Spleen (tissue), 11 donors: ENCODE measurements at regions not wholly inside any gene's neighbourhood (a gene's known extent, or its start where the extent isn't known, plus 50 kb on each side); places are given as distances from the start of the nearest gene placed in this dataset.

ENCODE experiments used
- DNase-seq: peaks from one replicate; pipeline ENCODE4 v3.0.0-alpha.2; 2020
- H3K27ac ChIP-seq, 8 donors: fragments of 200-600 bp; sonication (generic) in 7 of 8; 1 replicate in 4 of 8; 2 replicates in 4 of 8; pipeline versions ENCODE4 v1.5.0 to v1.8.0; 2016 to 2021; ENCODE audit warnings: inconsistent platforms in 4 of 8, mild to moderate bottlenecking in 4 of 8, moderate library complexity in 1 of 8
- H3K27me3 ChIP-seq, 7 donors: fragments of 200-600 bp; sonication (generic) in 6 of 7; replicated peaks in 1 of 7; 1 replicate in 4 of 7; 2 replicates in 3 of 7; pipeline versions ENCODE4 v1.5.0 to v1.8.0; 2016 to 2021; ENCODE audit warnings: inconsistent platforms in 3 of 7, mild to moderate bottlenecking in 1 of 7
- H3K36me3 ChIP-seq, 6 donors: fragments of 200-600 bp; sonication (generic) in 5 of 6; 1 replicate in 4 of 6; 2 replicates in 2 of 6; pipeline versions ENCODE4 v1.5.0 to v1.8.0; 2016 to 2021; ENCODE audit warnings: inconsistent platforms in 2 of 6
- H3K4me1 ChIP-seq, 6 donors: fragments of 200-600 bp; sonication (generic) in 5 of 6; 1 replicate in 3 of 6; 2 replicates in 3 of 6; pipeline versions ENCODE4 v1.5.0 to v1.8.0; 2016 to 2021; ENCODE audit warnings: inconsistent platforms in 3 of 6
- H3K4me3 ChIP-seq, 8 donors: fragments of 200-600 bp; sonication (generic) in 7 of 8; 1 replicate in 4 of 8; 2 replicates in 4 of 8; pipeline versions ENCODE4 v1.5.0 to v1.8.0; 2016 to 2021; ENCODE audit warnings: inconsistent platforms in 4 of 8, mild to moderate bottlenecking in 4 of 8, moderate library complexity in 2 of 8
- H3K9me3 ChIP-seq, 8 donors: fragments of 200-600 bp; sonication (generic) in 7 of 8; 1 replicate in 4 of 8; 2 replicates in 4 of 8; pipeline versions ENCODE4 v1.5.0 to v1.8.0; 2016 to 2021; ENCODE audit warnings: inconsistent platforms in 4 of 8
- CTCF ChIP-seq, 11 experiments: fragments of 200-600 bp in 7 of 11; fragments of 450-650 bp in 4 of 11; sonication (generic) in 4 of 11; IDR thresholded peaks in 8 of 11; conservative IDR thresholded peaks in 3 of 11; 1 replicate in 7 of 11; 2 replicates in 4 of 11; pipeline versions ENCODE4 v1.4.0 to v1.8.0; 2016 to 2021; ENCODE audit warnings: antibody characterized with exemption in 11 of 11, inconsistent platforms in 4 of 11, mild to moderate bottlenecking in 1 of 11
- POLR2A ChIP-seq, 3 donors: fragments of 450-650 bp; IDR thresholded peaks; one replicate each; pipeline ENCODE4 v1.5.1; 2017; ENCODE audit warnings: antibody characterized with exemption in 3 of 3, mild to moderate bottlenecking in 1 of 3
- POLR2AphosphoS5 ChIP-seq, 3 donors: sonication (generic); formaldehyde crosslinking; IDR thresholded peaks; one replicate each; pipeline ENCODE4 v1.5.1; 2017; ENCODE audit warnings: antibody characterized with exemption in 3 of 3
- WGBS, 5 donors: extraction: QIAGEN DNeasy Blood & Tissue Kit in 3 of 5; methylation state at CpG; one replicate each; pipeline versions ENCODE4 v1.1.5 to v1.1.7; 2013 to 2018; 5-methylcytosine and 5-hydroxymethylcytosine counted together
- intact Hi-C: fragments of 100-400 bp; cut with DNase I; formaldehyde crosslinking; loops from one replicate; pipeline ENCODE4 v1.15.0; 2023; ENCODE audit warnings: low total_unique reads
- donor health status: healthy with polysubstance abuse.
- donor health status: DM: no; HTN: no; CAD: no; lungs with moderate emphysema.
- donor health status: DM: no; HTN: no; CAD: no.
- donor health status: Bipolar disorder and iron deficiency.
- donor health status: healthy.
- donor health status: DM: no; HTN: no; CAD: no.
- donor health status: DM: yes; HTN: yes; CAD: no.

GRCh38 chr16:8511464-8511863 lies 78.8 kb downstream of the TMEM114 start:
- Histone ChIP-seq H3K27ac (no peak overlapping the region), H3K36me3 (no peaks in the 10 kb centered on the region), H3K4me1 (no peaks in the 10 kb centered on the region), H3K27me3 (peaks cover 0 to 19% (median 0%) of the 10 kb centered on the region in 7 donors), H3K4me3 (no peak overlapping the region), H3K9me3 (peaks cover 0 to 7% (median 0%) of the 10 kb centered on the region in 8 donors)
- TF ChIP-seq CTCF (IDR thresholded peaks at IDR 0.05 in 8 of 11, conservative IDR thresholded peaks at IDR 0.05 in 3 of 11) (no peak), POLR2AphosphoS5 (IDR thresholded peaks at IDR 0.05) (no peak), POLR2A (IDR thresholded peaks at IDR 0.05) (no peak)
- intact Hi-C loops: no loop called here
- 86 to 92% (median 90%) methylated on average over 4 of the region's 4 CpGs for WGBS, 5 donors
- no peak for DNase-seq

GRCh38 chr16:8510160-8510559 lies 80.2 kb downstream of the TMEM114 start:
- H3K36me3 ChIP-seq: no peaks in the 10 kb centered on the region
- no peak overlapping the region for H3K4me3 ChIP-seq
- 67 to 77% (median 68%) methylated on average over 6 of the region's 6 CpGs for WGBS, 5 donors
- TF ChIP-seq POLR2A (IDR thresholded peaks at IDR 0.05) (no peak), CTCF (IDR thresholded peaks at IDR 0.05 in 8 of 11, conservative IDR thresholded peaks at IDR 0.05 in 3 of 11) (no peak), POLR2AphosphoS5 (IDR thresholded peaks at IDR 0.05) (no peak)
- H3K27me3 ChIP-seq: peaks cover 0 to 27% (median 0%) of the 10 kb centered on the region in 7 donors
- H3K4me1 ChIP-seq: no peaks in the 10 kb centered on the region
- no peak for DNase-seq
- peaks cover 0 to 7% (median 0%) of the 10 kb centered on the region in 8 donors for H3K9me3 ChIP-seq
- intact Hi-C loops: no loop called here
- no peak overlapping the region for H3K27ac ChIP-seq

- Histone ChIP-seq H3K27me3 (peaks cover 0 to 14% (median 0%) of the 10 kb centered on the region in 7 donors), H3K4me3 (no peak overlapping the region), H3K9me3 (peaks cover 0 to 13% (median 5%) of the 10 kb centered on the region in 8 donors), H3K36me3 (no peaks in the 10 kb centered on the region), H3K27ac (no peak overlapping the region), H3K4me1 (no peaks in the 10 kb centered on the region)
- DNase-seq: no peak
- intact Hi-C loops: no loop called here
- 19 to 28% (median 22%) methylated on average over 7 of the region's 7 CpGs for WGBS, 5 donors
- TF ChIP-seq POLR2AphosphoS5 (IDR thresholded peaks at IDR 0.05): no peak
- TF ChIP-seq CTCF (IDR thresholded peaks at IDR 0.05 in 8 of 11, conservative IDR thresholded peaks at IDR 0.05 in 3 of 11): no peak
- no peak for TF ChIP-seq POLR2A (IDR thresholded peaks at IDR 0.05)
These were observed 84.9 kb downstream of the TMEM114 start for GRCh38 chr16:8505327-8505991.

- H3K9me3 ChIP-seq: peaks cover 0 to 18% (median 5%) of the 10 kb centered on the region in 8 donors
- H3K4me1 ChIP-seq: no peaks in the 10 kb centered on the region
- H3K36me3 ChIP-seq: no peaks in the 10 kb centered on the region
- no peak for DNase-seq
- TF ChIP-seq CTCF (IDR thresholded peaks at IDR 0.05 in 8 of 11, conservative IDR thresholded peaks at IDR 0.05 in 3 of 11): no peak
- no peak for TF ChIP-seq POLR2AphosphoS5 (IDR thresholded peaks at IDR 0.05)
- TF ChIP-seq POLR2A (IDR thresholded peaks at IDR 0.05): no peak
- peaks cover 0 to 14% (median 0%) of the 10 kb centered on the region in 7 donors for H3K27me3 ChIP-seq
- intact Hi-C loops: no loop called here
- 62 to 74% (median 67%) methylated on average over 2 of the region's 2 CpGs for WGBS, 5 donors
- H3K27ac ChIP-seq: no peak overlapping the region
- H3K4me3 ChIP-seq: no peak overlapping the region
These were observed 87.9 kb downstream of the TMEM114 start for GRCh38 chr16:8502446-8502845.
